ENCODE measurements at regions not wholly inside any gene's neighbourhood (a gene's known extent, or its start where the extent isn't known, plus 50 kb on each side); places are given as distances from the start of the nearest gene placed in this dataset.

- DNase-seq (ENCODE audit: low read depth in 1 of 2, low spot score in 2 of 2): no peak
- WGBS, 2 experiments (ENCODE audit: extremely low coverage in 1 of 2, insufficient coverage in 1 of 2, insufficient read length in 1 of 2, insufficient replicate concordance in 2 of 2, low coverage in 1 of 2, low lambda C conversion rate in 2 of 2, missing lambda C conversion rate in 1 of 2): 83% methylated on average over 3 of the region's 3 CpGs; no CpG with 5 or more reads in 1 of the 2 experiments
- H3K4ac ChIP-seq (replicated peaks; ENCODE audit: insufficient read length, low read depth, low read length): no peak overlapping the region
- no peaks in the 10 kb centered on the region for H3K79me2 ChIP-seq (ENCODE audit: control insufficient read depth in 1 of 2, insufficient read depth in 2 of 2, low read length in 2 of 2)
- H2AK5ac ChIP-seq (ENCODE audit: low read depth, low read length): no peak overlapping the region
- H2BK120ac ChIP-seq (replicated peaks; ENCODE audit: low read depth, low read length): no peak overlapping the region
- H2BK12ac ChIP-seq (ENCODE audit: low read depth, low read length): no peak overlapping the region
- H3K36me3 ChIP-seq (ENCODE audit: control insufficient read depth in 2 of 4, insufficient read depth in 4 of 4, low read length in 3 of 4): no peaks in the 10 kb centered on the region
- H3K18ac ChIP-seq (ENCODE audit: extremely low read depth, low read length): no peak overlapping the region
- no peak overlapping the region for H2BK15ac ChIP-seq (ENCODE audit: low read length)
- H3K4me3 ChIP-seq (ENCODE audit: extremely low read depth in 1 of 4, insufficient read depth in 2 of 4, low read depth in 3 of 4, low read length in 4 of 4): no peak overlapping the region
- H3K14ac ChIP-seq (ENCODE audit: insufficient read length): no peak overlapping the region
- H3K27ac ChIP-seq (ENCODE audit: low read depth, low read length): no peak overlapping the region
- no peaks in the 10 kb centered on the region for H4K20me1 ChIP-seq (replicated peaks in 1 of 2; ENCODE audit: control insufficient read depth in 1 of 2, insufficient read depth in 2 of 2, low read length in 2 of 2)
- FAIRE-seq: no peak
- H4K5ac ChIP-seq (ENCODE audit: insufficient read length, low read depth, low read length): no peak overlapping the region
- H4K8ac ChIP-seq (ENCODE audit: extremely low read depth, insufficient read depth, low read length): no peak overlapping the region
- H3K56ac ChIP-seq (replicated peaks; ENCODE audit: insufficient read length, low read depth, low read length): no peak overlapping the region
- H3K9me3 ChIP-seq (ENCODE audit: insufficient read depth in 2 of 2, low read depth in 1 of 2, low read length in 1 of 2): no peaks in the 10 kb centered on the region
- no peak overlapping the region for H3K9ac ChIP-seq (replicated peaks in 1 of 4; ENCODE audit: extremely low read depth in 1 of 4, low read depth in 3 of 4, low read length in 3 of 4)
- no peaks in the 10 kb centered on the region for H3K23me2 ChIP-seq (ENCODE audit: low read depth, low read length)
- H3K79me1 ChIP-seq (ENCODE audit: low read depth, low read length): no peaks in the 10 kb centered on the region
- H3K4me2 ChIP-seq (ENCODE audit: insufficient read depth in 1 of 2, low read depth in 2 of 2, low read length in 2 of 2): no peak overlapping the region
- ChIA-PET POLR2A (ENCODE audit: partially characterized antibody) (no interaction called here), CTCF (ENCODE audit: partially characterized antibody) (interaction anchor here (1.2 to 2.1 kb wide), 4 partner anchors 10 to 179 kb away, joined by 4 to 5 read pairs (median 4); no protein-coding TSS in a partner anchor)
- H3K23ac ChIP-seq (ENCODE audit: insufficient read length): no peak overlapping the region
- peaks cover 0 to 2% (median 0%) of the 10 kb centered on the region in 4 experiments; a peak in 2 of 7 replicates for H3K4me1 ChIP-seq (replicated peaks in 1 of 4; ENCODE audit: control insufficient read depth in 3 of 4, insufficient read depth in 4 of 4, low read length in 3 of 4)
- H2BK20ac ChIP-seq (ENCODE audit: low read length): no peak overlapping the region
- H2BK5ac ChIP-seq (ENCODE audit: low read depth, low read length): no peak overlapping the region
- no peak overlapping the region for H4K91ac ChIP-seq (replicated peaks; ENCODE audit: insufficient read length, low read length)
- no peak overlapping the region for H2AFZ ChIP-seq (ENCODE audit: low read length)
- H3K27me3 ChIP-seq (replicated peaks in 1 of 4; ENCODE audit: control insufficient read depth in 3 of 4, extremely low read depth in 1 of 4, insufficient read depth in 3 of 4, low read length in 3 of 4): no peaks in the 10 kb centered on the region
- TF ChIP-seq SIN3A (conservative IDR thresholded peaks at IDR 0.05 in 1 of 2, IDR thresholded peaks at IDR 0.05 in 1 of 2; ENCODE audit: low read depth in 1 of 2, low read length in 2 of 2) (no peak), SP2 (IDR thresholded peaks at IDR 0.05; ENCODE audit: low read length) (no peak), ZNF274 (IDR thresholded peaks at IDR 0.05; ENCODE audit: borderline replicate concordance, extremely low read depth, low read length) (no peak), SRF (IDR thresholded peaks at IDR 0.05; ENCODE audit: low read depth, low read length) (no peak), BCL11A (IDR thresholded peaks at IDR 0.05; ENCODE audit: low read depth in 2 of 2, low read length in 2 of 2) (no peak), KDM5A (IDR thresholded peaks at IDR 0.05; ENCODE audit: low read length) (no peak), PHF8 (conservative IDR thresholded peaks at IDR 0.05; ENCODE audit: low read depth, low read length) (no peak), KDM1A (IDR thresholded peaks at IDR 0.05; ENCODE audit: borderline replicate concordance, low read length) (no peak), POU5F1 (IDR thresholded peaks at IDR 0.05; ENCODE audit: low read depth, low read length) (no peak), BRCA1 (IDR thresholded peaks at IDR 0.05; ENCODE audit: low read depth, low read length) (no peak), NANOG (IDR thresholded peaks at IDR 0.05; ENCODE audit: insufficient read depth, low read depth, low read length, poor library complexity, severe bottlenecking) (no peak), MAX (IDR thresholded peaks at IDR 0.05) (no peak), JUND (IDR thresholded peaks at IDR 0.05; ENCODE audit: low read length) (no peak)
Observed at GRCh38 chr11:19375440-19375839, 134.7 kb upstream of the E2F8 start.
